Natural killer cell (primary cell): ENCODE measurements at regions not wholly inside any gene's neighbourhood (a gene's known extent, or its start where the extent isn't known, plus 50 kb on each side); places are given as distances from the start of the nearest gene placed in this dataset.
"Not testable (repeated sequence)": the region's sequence is repeated elsewhere in the genome, so short reads cannot be mapped to it uniquely, and the experiment has no call there.

ENCODE experiments used
- ATAC-seq, 3 donors: fragments of 150-1000 bp in 2 of 3; fragments of 200-7000 bp in 1 of 3; cut with Tn5 transposase; 1 replicate in 1 of 3; 2 replicates in 2 of 3; pipeline ENCODE4 v1.10.0; 2021; ENCODE audit warnings: mild to moderate bottlenecking in 2 of 3, moderate library complexity in 2 of 3
- DNase-seq, 2 donors: peaks; one replicate each; pipeline versions ENCODE4 v3.0.0 to v3.0.0-alpha.2; 2013 to 2021; ENCODE audit warnings: mixed read lengths in 1 of 2
- H3K27ac ChIP-seq: one replicate; pipeline ENCODE4 v1.5.1; 2013; ENCODE audit warnings: mild to moderate bottlenecking, low read length
- H3K27me3 ChIP-seq: one replicate; pipeline ENCODE4 v1.6.1; 2013; ENCODE audit warnings: low read length; ENCODE audit not compliant: control insufficient read depth, insufficient read depth
- H3K36me3 ChIP-seq: one replicate; pipeline ENCODE4 v1.6.1; 2013; ENCODE audit warnings: low read length; ENCODE audit not compliant: control insufficient read depth, insufficient read depth
- H3K4me1 ChIP-seq: one replicate; pipeline ENCODE4 v1.6.1; 2013; ENCODE audit warnings: low read length; ENCODE audit not compliant: control insufficient read depth, insufficient read depth
- H3K4me3 ChIP-seq: one replicate; pipeline ENCODE4 v1.5.1; 2013; ENCODE audit warnings: low read length
- H3K9me3 ChIP-seq: one replicate; pipeline ENCODE4 v1.6.1; 2013; ENCODE audit warnings: low read length; ENCODE audit not compliant: control insufficient read depth, insufficient read depth
- H3K27ac Mint-ChIP-seq, 2 donors: one replicate each; pipeline ENCODE4 v1.8.0; 2022; ENCODE audit warnings: mild to moderate bottlenecking in 2 of 2, mixed read lengths in 2 of 2, moderate library complexity in 1 of 2
- H3K27me3 Mint-ChIP-seq, 2 donors: one replicate each; pipeline ENCODE4 v1.8.0; 2022; ENCODE audit warnings: low read depth in 2 of 2, mixed read lengths in 2 of 2
- H3K36me3 Mint-ChIP-seq: one replicate; pipeline ENCODE4 v1.8.0; 2022; ENCODE audit warnings: mixed read lengths
- H3K4me1 Mint-ChIP-seq, 2 donors: one replicate each; pipeline ENCODE4 v1.8.0; 2022; ENCODE audit warnings: mixed read lengths in 2 of 2
- H3K4me3 Mint-ChIP-seq: one replicate; pipeline ENCODE4 v1.8.0; 2022; ENCODE audit warnings: mild to moderate bottlenecking, moderate library complexity, mixed read lengths
- H3K9me3 Mint-ChIP-seq, 2 donors: one replicate each; pipeline ENCODE4 v1.8.0; 2022; ENCODE audit warnings: mixed read lengths in 2 of 2
- WGBS: methylation state at CpG from one replicate; pipeline ENCODE4 v1.1.7; 2013; ENCODE audit warnings: missing lambda C conversion rate; ENCODE audit not compliant: insufficient coverage; 5-methylcytosine and 5-hydroxymethylcytosine counted together
- intact Hi-C: fragments of 100-400 bp; cut with micrococcal nuclease; formaldehyde crosslinking; loops from one replicate; pipeline ENCODE4 v1.14.2; 2022
- TF ChIP-seq, protein P1 (sequence below): fragments of 200-600 bp; IDR thresholded peaks from one replicate; pipeline ENCODE4 v1.8.0; 2022; ENCODE audit warnings: antibody characterized with exemption

DNA sequence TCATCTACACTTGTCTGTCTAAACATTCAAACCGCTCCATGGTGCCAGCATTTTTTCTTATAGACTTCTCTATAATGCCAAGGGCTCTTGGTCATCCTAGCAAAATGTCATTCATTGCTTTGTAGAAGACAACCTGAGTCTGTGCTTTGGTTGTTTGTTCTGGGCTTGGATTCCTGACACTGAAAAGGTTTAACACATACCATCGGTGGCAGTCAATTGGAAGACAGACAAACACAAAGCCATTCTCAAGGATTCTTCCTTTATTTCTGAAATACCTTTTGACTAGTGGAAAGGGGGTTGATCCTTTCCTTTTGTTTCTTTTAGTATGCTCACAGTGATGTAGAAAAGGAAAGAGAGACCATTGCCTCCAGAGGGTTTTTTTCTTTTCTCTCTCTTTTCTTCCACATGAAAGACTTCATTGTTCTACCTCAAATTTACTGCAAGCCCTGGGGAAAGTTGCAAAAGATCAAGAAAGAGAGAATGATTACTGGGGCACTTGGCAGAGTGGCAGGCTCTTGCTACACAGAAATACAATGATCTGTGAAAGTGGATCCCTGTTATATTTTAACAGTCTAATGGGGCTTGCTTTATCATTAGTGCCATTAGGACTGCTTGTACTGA lies 66.4 kb upstream of the TMC1 start:
- Histone ChIP-seq H3K27me3 (no peaks in the 10 kb centered on the region), H3K36me3 (no peaks in the 10 kb centered on the region), H3K4me1 (no peaks in the 10 kb centered on the region), H3K9me3 (no peaks in the 10 kb centered on the region), H3K4me3 (no peak overlapping the region), H3K27ac (no peak overlapping the region)
- ATAC-seq (no peak), DNase-seq (no peak)
- TF ChIP-seq, protein P1, sequence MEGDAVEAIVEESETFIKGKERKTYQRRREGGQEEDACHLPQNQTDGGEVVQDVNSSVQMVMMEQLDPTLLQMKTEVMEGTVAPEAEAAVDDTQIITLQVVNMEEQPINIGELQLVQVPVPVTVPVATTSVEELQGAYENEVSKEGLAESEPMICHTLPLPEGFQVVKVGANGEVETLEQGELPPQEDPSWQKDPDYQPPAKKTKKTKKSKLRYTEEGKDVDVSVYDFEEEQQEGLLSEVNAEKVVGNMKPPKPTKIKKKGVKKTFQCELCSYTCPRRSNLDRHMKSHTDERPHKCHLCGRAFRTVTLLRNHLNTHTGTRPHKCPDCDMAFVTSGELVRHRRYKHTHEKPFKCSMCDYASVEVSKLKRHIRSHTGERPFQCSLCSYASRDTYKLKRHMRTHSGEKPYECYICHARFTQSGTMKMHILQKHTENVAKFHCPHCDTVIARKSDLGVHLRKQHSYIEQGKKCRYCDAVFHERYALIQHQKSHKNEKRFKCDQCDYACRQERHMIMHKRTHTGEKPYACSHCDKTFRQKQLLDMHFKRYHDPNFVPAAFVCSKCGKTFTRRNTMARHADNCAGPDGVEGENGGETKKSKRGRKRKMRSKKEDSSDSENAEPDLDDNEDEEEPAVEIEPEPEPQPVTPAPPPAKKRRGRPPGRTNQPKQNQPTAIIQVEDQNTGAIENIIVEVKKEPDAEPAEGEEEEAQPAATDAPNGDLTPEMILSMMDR, result no peak
- H3K27me3 Mint-ChIP-seq, result peaks cover 3 to 11% of the 10 kb centered on the region in 2 donors
- intact Hi-C loops, result no loop called here
- no peaks in the 10 kb centered on the region for H3K4me1 Mint-ChIP-seq
- H3K36me3 Mint-ChIP-seq, result no peaks in the 10 kb centered on the region
- H3K27ac Mint-ChIP-seq, result no peak overlapping the region
- no peaks in the 10 kb centered on the region for H3K9me3 Mint-ChIP-seq
- 100% methylated on average over 1 of the region's 2 CpGs for WGBS
- H3K4me3 Mint-ChIP-seq, result no peak overlapping the region

DNA sequence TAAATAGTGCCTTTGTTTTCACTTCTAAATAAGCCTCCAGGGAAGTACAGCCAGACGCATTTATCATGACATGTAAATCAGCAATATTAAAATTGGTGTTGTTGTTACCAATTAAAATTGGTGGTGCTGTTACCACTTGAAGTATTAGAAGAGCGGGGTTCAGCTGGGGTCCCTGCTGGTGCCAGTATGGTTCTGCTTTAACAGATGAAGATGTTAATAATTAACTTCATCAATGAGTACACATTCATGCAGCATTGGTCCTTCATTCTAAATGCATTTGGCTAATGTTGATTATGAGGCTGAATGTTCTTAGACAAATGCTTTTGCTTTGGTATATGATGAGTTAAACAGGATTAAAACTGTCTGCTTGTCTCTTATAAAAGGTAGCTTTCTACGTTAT lies 67.6 kb upstream of the TMC1 start:
- DNase-seq (no peak), ATAC-seq (no peak)
- Histone ChIP-seq H3K9me3 (no peaks in the 10 kb centered on the region), H3K36me3 (no peaks in the 10 kb centered on the region), H3K27ac (no peak overlapping the region), H3K27me3 (no peaks in the 10 kb centered on the region), H3K4me1 (no peaks in the 10 kb centered on the region), H3K4me3 (no peak overlapping the region)
- no peaks in the 10 kb centered on the region for H3K9me3 Mint-ChIP-seq
- no peak overlapping the region for H3K4me3 Mint-ChIP-seq
- peaks cover 11 to 21% of the 10 kb centered on the region in 2 donors for H3K27me3 Mint-ChIP-seq
- TF ChIP-seq, protein P1, result no peak
- 94% methylated on average over 2 of the region's 3 CpGs for WGBS
- no peak overlapping the region for H3K27ac Mint-ChIP-seq
- intact Hi-C loops, result no loop called here
- no peaks in the 10 kb centered on the region for H3K36me3 Mint-ChIP-seq
- no peaks in the 10 kb centered on the region for H3K4me1 Mint-ChIP-seq

DNA sequence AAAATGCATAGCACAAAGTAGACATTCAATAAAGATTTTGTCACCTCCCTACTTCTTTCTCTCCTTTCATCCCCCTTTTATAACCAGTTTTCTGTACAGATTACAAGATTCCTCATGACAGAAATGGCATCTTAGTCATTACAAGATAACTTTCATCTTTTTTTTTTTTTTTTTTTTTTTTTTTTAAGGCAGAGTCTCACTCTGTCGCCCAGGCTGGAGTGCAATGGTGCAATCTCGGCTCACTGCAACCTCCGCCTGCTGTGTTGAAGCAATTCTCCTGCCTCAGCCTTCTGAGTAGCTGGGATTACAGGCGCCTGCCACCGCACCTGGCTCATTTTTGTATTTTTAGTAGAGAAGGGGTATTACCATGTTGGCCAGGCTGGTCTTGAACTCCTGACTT lies 75.2 kb upstream of the TMC1 start:
- peaks cover 14% of the 10 kb centered on the region for H3K4me1 ChIP-seq
- H3K27ac Mint-ChIP-seq, intact Hi-C loops, H3K4me3 Mint-ChIP-seq, H3K27me3 ChIP-seq, H3K27ac ChIP-seq, H3K9me3 Mint-ChIP-seq, H3K9me3 ChIP-seq, ATAC-seq, H3K4me3 ChIP-seq, DNase-seq, H3K36me3 ChIP-seq, H3K36me3 Mint-ChIP-seq: not testable (repeated sequence)
- WGBS, result 86% methylated on average over 5 of the region's 5 CpGs
- Mint-ChIP-seq H3K4me1 (peaks cover 7 to 15% of the 10 kb centered on the region in 2 donors), H3K27me3 (peaks cover 25 to 45% of the 10 kb centered on the region in 2 donors)

DNA sequence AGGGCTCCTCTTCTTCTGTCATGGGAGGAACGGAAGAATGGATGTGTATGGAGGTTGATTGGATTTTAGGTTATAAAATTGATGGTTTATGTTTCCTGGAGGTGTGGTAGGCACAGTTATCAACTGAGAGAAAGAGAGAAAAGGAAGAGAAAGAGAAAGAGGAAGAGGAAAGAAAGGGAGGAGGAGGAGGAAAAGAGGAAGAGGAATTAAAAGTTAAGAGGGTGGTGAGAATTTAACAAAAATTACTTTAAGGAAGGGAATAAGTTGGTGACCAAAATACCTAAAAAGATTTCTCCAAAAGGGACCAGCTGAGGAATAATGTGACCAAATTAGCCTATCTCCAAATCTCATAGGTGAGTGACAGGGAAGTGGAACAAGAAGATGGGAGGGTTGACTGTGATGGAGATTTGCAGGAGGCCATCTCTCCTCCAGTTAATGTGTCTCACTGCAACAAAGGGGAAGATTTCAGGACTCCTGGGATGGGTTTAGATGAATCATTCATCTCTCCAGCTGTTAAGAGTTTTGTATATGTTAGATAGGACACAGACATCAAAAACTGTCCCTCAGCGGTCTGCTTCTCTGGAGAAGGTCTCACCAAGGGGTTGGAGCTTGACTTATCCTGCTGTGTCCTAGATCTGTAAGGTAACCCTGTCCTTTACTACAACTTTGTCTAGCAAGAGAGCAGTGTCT lies 76.0 kb upstream of the TMC1 start:
- WGBS, result 95% methylated on average over 2 of the region's 2 CpGs
- H3K36me3 Mint-ChIP-seq, result no peaks in the 10 kb centered on the region
- H3K27ac ChIP-seq, result no peak overlapping the region
- peaks cover 14% of the 10 kb centered on the region for H3K4me1 ChIP-seq
- H3K36me3 ChIP-seq, result no peaks in the 10 kb centered on the region
- H3K4me3 Mint-ChIP-seq, result no peak overlapping the region
- H3K4me3 ChIP-seq, result no peak overlapping the region
- no peak for ATAC-seq
- peaks cover 28 to 46% of the 10 kb centered on the region in 2 donors for H3K27me3 Mint-ChIP-seq
- H3K4me1 Mint-ChIP-seq, result peaks cover 7 to 15% of the 10 kb centered on the region in 2 donors
- no peak for DNase-seq
- H3K9me3 ChIP-seq, result no peaks in the 10 kb centered on the region
- H3K27ac Mint-ChIP-seq, result no peak overlapping the region
- H3K27me3 ChIP-seq, result no peaks in the 10 kb centered on the region
- no peaks in the 10 kb centered on the region for H3K9me3 Mint-ChIP-seq
- TF ChIP-seq, protein P1, result no peak
- intact Hi-C loops, result no loop called here
